Upper lobe of left lung (tissue), 6 donors: ENCODE measurements at regions not wholly inside any gene's neighbourhood (a gene's known extent, or its start where the extent isn't known, plus 50 kb on each side); places are given as distances from the start of the nearest gene placed in this dataset.

Experiments
- ATAC-seq, 2 donors: fragments of 200-7000 bp; cut with Tn5 transposase; one replicate each; pipeline ENCODE4 v1.9.1; 2022; ENCODE audit warnings: mild to moderate bottlenecking in 2 of 2, moderate library complexity in 2 of 2; ENCODE audit not compliant: low FRiP score in 2 of 2
- DNase-seq, 2 donors: peaks; one replicate each; pipeline ENCODE4 v3.0.0-alpha.2; 2019 to 2020
- H3K27ac ChIP-seq, 4 donors: fragments of 200-600 bp; sonication (generic); one replicate each; pipeline ENCODE4 v1.5.1; 2016 to 2019
- H3K27me3 ChIP-seq, 4 donors: fragments of 200-600 bp; sonication (generic); one replicate each; pipeline ENCODE4 v1.5.1; 2017 to 2019
- H3K36me3 ChIP-seq, 4 donors: fragments of 200-600 bp; sonication (generic); one replicate each; pipeline ENCODE4 v1.5.1; 2016 to 2019
- H3K4me1 ChIP-seq, 4 donors: fragments of 200-600 bp; sonication (generic); one replicate each; pipeline ENCODE4 v1.5.1; 2018 to 2019
- H3K4me3 ChIP-seq, 4 donors: fragments of 200-600 bp; sonication (generic); one replicate each; pipeline ENCODE4 v1.5.1; 2017 to 2019; ENCODE audit warnings: mild to moderate bottlenecking in 2 of 4, moderate library complexity in 1 of 4
- H3K9me3 ChIP-seq, 4 donors: fragments of 200-600 bp; sonication (generic); one replicate each; pipeline ENCODE4 v1.5.1; 2018 to 2019
- EP300 ChIP-seq, 4 donors: sonication (generic); formaldehyde crosslinking; IDR thresholded peaks; one replicate each; pipeline ENCODE4 v1.5.1; 2017; ENCODE audit warnings: antibody characterized with exemption in 4 of 4, control low read depth in 2 of 4
- POLR2A ChIP-seq, 4 donors: fragments of 450-650 bp; IDR thresholded peaks; one replicate each; pipeline ENCODE4 v1.5.1; 2016 to 2017; ENCODE audit warnings: antibody characterized with exemption in 4 of 4, mild to moderate bottlenecking in 2 of 4
- POLR2AphosphoS5 ChIP-seq, 2 donors: sonication (generic); formaldehyde crosslinking; IDR thresholded peaks; one replicate each; pipeline ENCODE4 v1.5.1; 2017; ENCODE audit warnings: antibody characterized with exemption in 2 of 2
- WGBS, 2 donors: methylation state at CpG; one replicate each; pipeline ENCODE4 v1.1.5; 2017 to 2018; 5-methylcytosine and 5-hydroxymethylcytosine counted together
- TF ChIP-seq, protein P1 (sequence below), 6 experiments: fragments of 450-650 bp in 4 of 6; fragments of 200-600 bp in 2 of 6; sonication (generic) in 2 of 6; IDR thresholded peaks; one replicate each; pipeline ENCODE4 v1.5.1; 2016 to 2019; ENCODE audit warnings: antibody characterized with exemption in 6 of 6
- donor health status: DM: no; HTN: no; CAD: no; lungs with moderate emphysema.
- donor health status: DM: no; HTN: yes; CAD: no; lungs with severe emphysema.

DNA sequence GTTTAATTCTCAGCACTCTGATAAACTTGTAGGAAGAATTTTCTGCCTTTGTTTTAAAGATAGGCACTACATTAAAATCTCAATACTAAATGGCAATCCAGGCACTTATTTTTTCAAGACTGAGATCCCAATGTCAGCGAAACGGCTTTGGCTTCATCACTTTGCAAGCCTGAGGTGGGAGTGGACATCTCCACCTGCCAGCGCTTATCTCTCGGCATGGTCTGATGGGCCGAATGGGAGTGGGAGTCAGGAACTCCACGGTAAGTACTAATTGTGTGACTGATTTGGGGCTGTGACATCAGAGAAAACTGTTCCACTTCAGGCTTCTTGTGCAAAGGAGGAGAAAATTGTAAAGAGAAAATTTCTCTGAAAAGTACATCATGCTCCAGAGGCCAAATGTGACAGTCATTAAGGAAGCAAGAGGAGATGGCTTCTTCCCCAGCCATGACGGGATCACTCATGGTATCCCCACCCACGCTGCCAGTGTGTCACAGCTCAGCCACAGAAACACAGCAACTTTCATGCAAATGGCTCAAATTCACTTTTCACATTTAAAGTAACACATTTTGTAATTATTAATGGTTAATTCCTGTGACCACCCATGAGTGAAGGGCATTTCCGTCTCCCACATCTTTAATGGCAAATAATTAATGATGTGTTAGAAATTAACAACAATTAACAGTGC is 385.5 kb upstream of the HNRNPA3 start:
- H3K9me3 ChIP-seq: no peaks in the 10 kb centered on the region
- TF ChIP-seq, protein P1, sequence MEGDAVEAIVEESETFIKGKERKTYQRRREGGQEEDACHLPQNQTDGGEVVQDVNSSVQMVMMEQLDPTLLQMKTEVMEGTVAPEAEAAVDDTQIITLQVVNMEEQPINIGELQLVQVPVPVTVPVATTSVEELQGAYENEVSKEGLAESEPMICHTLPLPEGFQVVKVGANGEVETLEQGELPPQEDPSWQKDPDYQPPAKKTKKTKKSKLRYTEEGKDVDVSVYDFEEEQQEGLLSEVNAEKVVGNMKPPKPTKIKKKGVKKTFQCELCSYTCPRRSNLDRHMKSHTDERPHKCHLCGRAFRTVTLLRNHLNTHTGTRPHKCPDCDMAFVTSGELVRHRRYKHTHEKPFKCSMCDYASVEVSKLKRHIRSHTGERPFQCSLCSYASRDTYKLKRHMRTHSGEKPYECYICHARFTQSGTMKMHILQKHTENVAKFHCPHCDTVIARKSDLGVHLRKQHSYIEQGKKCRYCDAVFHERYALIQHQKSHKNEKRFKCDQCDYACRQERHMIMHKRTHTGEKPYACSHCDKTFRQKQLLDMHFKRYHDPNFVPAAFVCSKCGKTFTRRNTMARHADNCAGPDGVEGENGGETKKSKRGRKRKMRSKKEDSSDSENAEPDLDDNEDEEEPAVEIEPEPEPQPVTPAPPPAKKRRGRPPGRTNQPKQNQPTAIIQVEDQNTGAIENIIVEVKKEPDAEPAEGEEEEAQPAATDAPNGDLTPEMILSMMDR (IDR thresholded peaks at IDR 0.05): no peak
- TF ChIP-seq POLR2AphosphoS5 (IDR thresholded peaks at IDR 0.05) (no peak), POLR2A (IDR thresholded peaks at IDR 0.05) (no peak), EP300 (IDR thresholded peaks at IDR 0.05) (no peak)
- H3K4me1 ChIP-seq: no peaks in the 10 kb centered on the region
- no peak overlapping the region for H3K27ac ChIP-seq
- no peaks in the 10 kb centered on the region for H3K36me3 ChIP-seq
- H3K27me3 ChIP-seq: no peaks in the 10 kb centered on the region
- DNase-seq (no peak), ATAC-seq (no peak)
- H3K4me3 ChIP-seq: no peak overlapping the region
- WGBS, 2 donors: 82 to 88% methylated on average over 9 of the region's 9 CpGs

DNA sequence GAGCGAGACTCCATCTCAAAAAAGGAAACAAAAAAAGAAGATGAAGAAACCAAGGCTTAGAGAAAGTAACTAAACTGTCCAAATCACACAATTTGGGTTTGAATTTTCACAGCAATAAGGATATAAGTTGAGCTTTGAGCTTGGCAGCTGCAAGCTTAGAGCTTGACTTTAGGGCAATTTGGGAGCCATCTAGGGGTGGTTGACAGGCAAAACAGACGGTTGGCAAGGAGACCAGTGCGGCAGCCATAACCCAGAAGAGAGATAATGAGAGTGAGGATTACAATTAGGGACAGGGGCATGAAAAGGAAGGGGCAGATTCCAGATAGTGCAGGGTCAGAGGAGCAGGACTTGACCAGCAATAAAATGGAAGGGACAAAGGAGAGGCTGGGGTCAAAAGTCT is 382.2 kb upstream of the HNRNPA3 start:
- Histone ChIP-seq H3K36me3 (no peaks in the 10 kb centered on the region), H3K27me3 (no peaks in the 10 kb centered on the region), H3K27ac (no peak overlapping the region), H3K4me1 (no peaks in the 10 kb centered on the region), H3K4me3 (no peak overlapping the region), H3K9me3 (no peaks in the 10 kb centered on the region)
- 54 to 58% methylated on average over 3 of the region's 3 CpGs for WGBS, 2 donors
- no peak for ATAC-seq
- no peak for DNase-seq
- TF ChIP-seq POLR2A (IDR thresholded peaks at IDR 0.05): no peak
- no peak for TF ChIP-seq EP300 (IDR thresholded peaks at IDR 0.05)
- TF ChIP-seq POLR2AphosphoS5 (IDR thresholded peaks at IDR 0.05): no peak
- TF ChIP-seq, protein P1 (IDR thresholded peaks at IDR 0.05): no peak

DNA sequence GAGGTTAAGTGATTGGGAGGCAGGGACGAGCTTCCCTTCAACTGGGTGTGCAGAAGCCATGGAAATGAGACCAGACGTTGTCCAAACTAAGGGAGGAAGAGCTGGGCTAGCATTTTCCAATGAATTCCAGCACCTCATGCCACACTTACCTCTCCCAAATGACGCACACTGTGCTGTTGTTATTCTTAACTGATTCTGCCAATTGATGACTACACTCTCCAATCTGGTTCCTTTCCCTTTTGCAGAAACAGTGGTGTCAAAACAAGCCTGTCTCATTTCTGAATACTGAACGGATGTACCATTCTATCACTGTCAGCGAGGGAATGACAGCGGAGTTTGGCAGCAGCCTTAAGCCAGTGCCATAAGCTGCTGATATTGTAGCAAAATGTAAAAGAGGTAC is 380.5 kb upstream of the HNRNPA3 start:
- H3K36me3 ChIP-seq: no peaks in the 10 kb centered on the region
- TF ChIP-seq POLR2A (IDR thresholded peaks at IDR 0.05): no peak
- TF ChIP-seq, protein P1 (IDR thresholded peaks at IDR 0.05): no peak
- TF ChIP-seq POLR2AphosphoS5 (IDR thresholded peaks at IDR 0.05): no peak
- no peak for TF ChIP-seq EP300 (IDR thresholded peaks at IDR 0.05)
- H3K27me3 ChIP-seq: no peaks in the 10 kb centered on the region
- H3K4me1 ChIP-seq: no peaks in the 10 kb centered on the region
- H3K4me3 ChIP-seq: no peak overlapping the region
- no peak overlapping the region for H3K27ac ChIP-seq
- H3K9me3 ChIP-seq: no peaks in the 10 kb centered on the region
- DNase-seq (no peak), ATAC-seq (peak in 1 of 2 donors; percentile 44)
- WGBS, 2 donors: 69 to 83% methylated on average over 6 of the region's 6 CpGs

DNA sequence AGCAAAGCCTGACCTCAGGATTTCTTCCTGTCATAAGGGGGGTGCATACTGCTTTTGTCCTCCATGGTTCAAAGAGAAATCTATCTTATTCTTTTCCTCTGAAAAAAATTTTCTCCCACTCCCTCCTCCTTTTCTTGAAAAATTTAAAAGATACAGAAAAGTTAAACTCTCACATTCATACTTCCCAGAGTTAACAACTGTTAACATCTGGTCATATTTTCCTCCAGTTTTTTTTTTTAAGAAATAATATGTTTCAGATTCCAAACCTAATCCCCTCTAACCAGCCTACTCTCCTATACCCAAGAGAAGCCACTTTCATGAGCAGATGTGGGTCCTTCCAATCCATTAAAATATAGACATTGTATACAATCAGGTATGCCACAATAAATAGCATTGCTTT is 378.9 kb upstream of the HNRNPA3 start:
- Histone ChIP-seq H3K9me3 (no peaks in the 10 kb centered on the region), H3K27me3 (no peaks in the 10 kb centered on the region), H3K4me3 (no peak overlapping the region), H3K27ac (no peak overlapping the region), H3K36me3 (no peaks in the 10 kb centered on the region), H3K4me1 (no peaks in the 10 kb centered on the region)
- ATAC-seq: no peak
- no peak for DNase-seq
- TF ChIP-seq, protein P1 (IDR thresholded peaks at IDR 0.05): no peak
- no peak for TF ChIP-seq EP300 (IDR thresholded peaks at IDR 0.05)
- no peak for TF ChIP-seq POLR2AphosphoS5 (IDR thresholded peaks at IDR 0.05)
- no peak for TF ChIP-seq POLR2A (IDR thresholded peaks at IDR 0.05)

DNA sequence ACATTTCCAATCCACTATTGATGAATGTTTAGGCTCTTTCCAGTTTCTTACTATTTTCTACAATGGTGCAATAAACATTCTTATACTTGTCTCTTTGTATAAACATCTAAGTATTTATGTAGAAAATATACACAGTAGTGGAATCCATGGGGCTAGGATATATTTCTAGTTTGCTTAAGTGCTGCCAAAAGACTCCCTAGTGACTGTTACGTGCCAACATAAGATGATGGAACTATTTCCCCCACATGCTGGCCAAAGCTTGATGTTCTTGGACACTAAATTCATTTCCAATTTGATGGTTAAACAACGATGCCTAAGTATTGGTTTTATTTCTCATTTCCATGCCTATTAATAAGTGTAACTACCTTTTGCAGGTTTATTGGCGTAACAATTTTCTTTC is 378.4 kb upstream of the HNRNPA3 start:
- WGBS, 2 donors: 85 to 87% methylated on average over 3 of the region's 3 CpGs
- no peak overlapping the region for H3K4me3 ChIP-seq
- DNase-seq: no peak
- H3K27ac ChIP-seq: no peak overlapping the region
- ATAC-seq: no peak
- H3K27me3 ChIP-seq: no peaks in the 10 kb centered on the region
- H3K9me3 ChIP-seq: no peaks in the 10 kb centered on the region
- no peaks in the 10 kb centered on the region for H3K36me3 ChIP-seq
- TF ChIP-seq POLR2AphosphoS5 (IDR thresholded peaks at IDR 0.05) (no peak), POLR2A (IDR thresholded peaks at IDR 0.05) (no peak), EP300 (IDR thresholded peaks at IDR 0.05) (no peak)
- TF ChIP-seq, protein P1 (IDR thresholded peaks at IDR 0.05): no peak
- H3K4me1 ChIP-seq: no peaks in the 10 kb centered on the region
